Activated CD4-positive, alpha-beta T cell treated with anti-CD3 and anti-CD28 coated beads for 4 hours (primary cell): ENCODE measurements at regions not wholly inside any gene's neighbourhood (a gene's known extent, or its start where the extent isn't known, plus 50 kb on each side); places are given as distances from the start of the nearest gene placed in this dataset.
"Not testable (repeated sequence)": the region's sequence is repeated elsewhere in the genome, so short reads cannot be mapped to it uniquely, and the experiment has no call there.

ENCODE experiments used
- DNase-seq, 2 donors: peaks; one replicate each; pipeline ENCODE4 v3.0.0-alpha.2; 2020

DNA sequence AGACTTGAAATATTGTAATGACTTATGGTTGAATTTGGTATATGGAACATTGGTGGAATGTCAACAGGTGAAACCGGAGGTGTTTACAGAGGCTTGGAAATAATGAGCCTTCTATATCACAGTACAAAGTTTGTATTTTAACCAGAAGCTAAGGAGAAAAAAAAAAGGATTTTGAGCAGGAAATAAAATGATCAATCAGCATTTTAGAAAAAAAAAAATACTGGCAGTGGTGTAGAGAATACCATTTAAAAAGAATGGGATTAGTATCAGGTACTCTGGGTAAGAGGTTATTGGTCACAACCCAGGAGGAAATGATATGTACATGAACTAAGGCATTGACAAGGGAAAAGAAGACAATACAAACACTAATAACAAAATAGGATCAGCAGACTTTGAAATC is 587.1 kb upstream of the HTR2C start:
- DNase-seq = no peak

- DNase-seq = not testable (repeated sequence)
Observed at GRCh38 chrX:113991720-113992119, 592.2 kb upstream of the HTR2C start.

- DNase-seq = not testable (repeated sequence)
Observed at GRCh38 chrX:113990669-113991068, 593.2 kb upstream of the HTR2C start.

GRCh38 chrX:113988315-113988935 is 595.5 kb upstream of the HTR2C start:
- DNase-seq = not testable (repeated sequence)

- no peak for DNase-seq
Observed at GRCh38 chrX:113986427-113986826, 597.5 kb upstream of the HTR2C start.

- no peak for DNase-seq
Observed at GRCh38 chrX:113982766-113983165, 601.1 kb upstream of the HTR2C start.

GRCh38 chrX:113980953-113981352 is 602.9 kb upstream of the HTR2C start:
- DNase-seq = no peak

- no peak for DNase-seq
Observed at GRCh38 chrX:113977887-113978286, 606.0 kb upstream of the HTR2C start.

GRCh38 chrX:113975441-113975840 is 608.4 kb upstream of the HTR2C start:
- no peak for DNase-seq

GRCh38 chrX:113974881-113975280 is 609.0 kb upstream of the HTR2C start:
- no peak for DNase-seq

DNA sequence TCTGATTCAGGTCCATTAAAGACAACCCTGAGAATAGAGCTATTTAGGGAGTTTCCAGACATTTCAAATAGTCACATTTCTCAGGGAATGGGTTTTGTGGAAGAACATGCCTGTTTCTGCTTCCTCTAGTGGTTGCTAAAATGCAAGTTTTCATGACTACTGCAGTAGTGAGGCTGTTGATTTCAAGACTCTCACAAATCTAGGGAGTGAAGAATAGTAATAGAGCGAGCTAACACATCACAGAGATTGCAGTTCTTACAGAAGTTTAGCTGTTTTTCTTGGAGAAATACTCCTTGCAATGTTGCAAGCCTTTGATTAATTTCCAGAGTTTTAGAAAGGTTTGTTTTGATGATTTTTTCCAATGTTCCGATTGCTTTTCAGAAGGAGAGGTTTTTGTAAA is 610.2 kb upstream of the HTR2C start:
- DNase-seq = no peak

DNA sequence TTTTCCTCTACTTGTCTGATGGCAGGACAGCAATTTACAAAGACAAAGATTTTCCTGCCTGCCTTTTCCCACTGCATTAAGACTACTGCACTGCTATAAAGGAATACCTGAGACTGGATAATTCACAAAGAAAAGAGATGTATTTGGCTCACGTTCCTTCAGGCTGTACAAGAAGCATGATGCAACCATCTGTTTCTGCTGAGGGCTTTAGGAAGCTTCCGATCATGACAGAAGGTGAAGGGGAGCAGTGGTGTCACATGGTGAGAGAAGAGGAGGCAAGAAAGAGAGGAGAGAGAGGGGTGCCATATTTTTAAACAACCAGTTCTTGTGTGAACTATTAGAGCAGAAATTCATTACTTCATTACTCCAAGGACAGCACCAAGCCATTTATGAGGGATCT is 617.1 kb upstream of the HTR2C start:
- no peak for DNase-seq

DNA sequence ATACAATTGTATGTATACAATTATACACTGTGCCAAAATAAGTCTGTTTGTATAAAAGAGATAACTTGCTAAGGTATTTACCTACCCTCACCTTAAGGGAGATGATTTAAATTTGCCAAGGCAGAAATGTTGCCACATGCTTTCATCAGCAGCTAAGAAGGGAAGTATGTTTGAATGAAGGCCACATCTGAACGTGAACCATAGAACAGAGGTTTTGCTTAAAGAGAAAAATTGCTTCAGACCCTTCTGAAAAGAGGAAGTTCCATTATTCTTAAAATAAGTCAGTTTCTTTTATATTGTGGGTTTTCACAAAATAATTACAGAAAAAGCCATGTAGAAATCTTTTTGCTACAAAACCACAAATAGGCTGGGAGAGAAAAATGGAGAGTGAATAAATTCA is 621.5 kb upstream of the HTR2C start:
- no peak for DNase-seq

GRCh38 chrX:113959912-113960626 is 623.8 kb upstream of the HTR2C start:
- DNase-seq = no peak

DNA sequence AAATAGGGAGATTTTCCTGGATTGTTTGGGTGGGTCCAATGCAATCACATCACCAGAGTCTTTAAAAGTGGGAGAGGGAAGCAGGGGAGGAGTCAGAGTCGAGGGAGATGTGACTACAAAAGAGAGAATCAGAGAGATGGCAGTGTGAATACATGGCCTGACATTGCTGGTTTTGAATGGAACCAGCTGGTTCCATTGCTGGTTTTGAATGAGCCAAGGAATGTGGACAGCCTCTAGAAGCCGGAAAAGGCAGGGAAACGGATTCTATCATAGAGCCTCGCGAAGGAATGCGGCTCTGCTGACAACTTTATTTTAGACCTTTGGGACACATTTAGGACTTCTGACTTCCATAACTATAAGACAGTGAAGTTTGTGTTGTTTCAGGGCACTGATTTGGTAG is 627.0 kb upstream of the HTR2C start:
- no peak for DNase-seq

GRCh38 chrX:113954297-113954696 is 629.6 kb upstream of the HTR2C start:
- DNase-seq = no peak

- no peak for DNase-seq
Observed at GRCh38 chrX:113950081-113950678, 633.7 kb upstream of the HTR2C start.

GRCh38 chrX:113947548-113947947 is 636.3 kb upstream of the HTR2C start:
- DNase-seq = no peak

- no peak for DNase-seq
Observed at GRCh38 chrX:113935518-113935917, 648.4 kb upstream of the HTR2C start.

DNA sequence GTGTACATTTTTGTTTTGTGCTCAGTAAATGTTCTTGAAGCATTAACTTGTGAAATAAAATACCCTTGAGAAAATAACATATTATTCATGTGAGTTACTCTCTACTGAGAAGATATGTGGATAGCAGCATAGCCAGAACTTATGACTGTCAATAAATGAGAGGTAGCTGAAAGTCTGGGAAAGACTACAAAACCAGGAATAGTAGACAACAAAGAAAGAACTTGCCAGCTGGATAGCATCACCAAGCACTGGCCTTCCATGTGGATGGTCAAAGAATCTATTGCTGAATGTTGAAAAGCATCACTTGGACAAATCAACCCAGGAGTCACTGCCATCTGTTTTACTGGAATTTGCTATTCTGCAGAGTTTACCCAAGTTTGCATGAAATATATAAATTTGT is 650.0 kb upstream of the HTR2C start:
- DNase-seq = no peak

GRCh38 chrX:113929004-113929403 is 654.9 kb upstream of the HTR2C start:
- no peak for DNase-seq

GRCh38 chrX:113920661-113921060 is 663.2 kb upstream of the HTR2C start:
- no peak for DNase-seq

- no peak for DNase-seq
Observed at GRCh38 chrX:113919387-113919786, 664.5 kb upstream of the HTR2C start.

- no peak for DNase-seq
Observed at GRCh38 chrX:113906168-113906567, 677.7 kb upstream of the HTR2C start.

- DNase-seq = no peak
Observed at GRCh38 chrX:113892891-113893290, 691.0 kb upstream of the HTR2C start.
